CD4-positive, alpha-beta T cell treated with Interleukin-4 for 4 hours (primary cell): ENCODE measurements at regions not wholly inside any gene's neighbourhood (a gene's known extent, or its start where the extent isn't known, plus 50 kb on each side); places are given as distances from the start of the nearest gene placed in this dataset.

ENCODE experiments used
- DNase-seq: peaks from one replicate; pipeline ENCODE4 v3.0.0-alpha.2; 2020

GRCh38 chr1:10897981-10898728 is 101.7 kb upstream of the CASZ1 start:
- DNase-seq: no peak

GRCh38 chr1:10898921-10899320 is 102.5 kb upstream of the CASZ1 start:
- DNase-seq: no peak

- no peak for DNase-seq
These were observed 103.2 kb upstream of the CASZ1 start for GRCh38 chr1:10899490-10900250.

GRCh38 chr1:10900251-10900651 is 103.8 kb upstream of the CASZ1 start:
- no peak for DNase-seq

GRCh38 chr1:10900691-10901090 is 104.2 kb upstream of the CASZ1 start:
- DNase-seq: no peak

GRCh38 chr1:10901091-10901890 is 104.8 kb upstream of the CASZ1 start:
- no peak for DNase-seq

- DNase-seq: no peak
These were observed 105.7 kb upstream of the CASZ1 start for GRCh38 chr1:10901891-10902805.

GRCh38 chr1:10903421-10903820 is 107.0 kb upstream of the CASZ1 start:
- DNase-seq: no peak

- no peak for DNase-seq
These were observed 107.4 kb upstream of the CASZ1 start for GRCh38 chr1:10903821-10904220.

GRCh38 chr1:10904396-10905358 is 107.8 kb upstream of the TARDBP start:
- DNase-seq: peak; percentile 11

- no peak for DNase-seq
These were observed 106.4 kb upstream of the TARDBP start for GRCh38 chr1:10905841-10906655.

- DNase-seq: no peak
These were observed 105.5 kb upstream of the TARDBP start for GRCh38 chr1:10906866-10907519.

- no peak for DNase-seq
These were observed 104.2 kb upstream of the TARDBP start for GRCh38 chr1:10908266-10908665.

GRCh38 chr1:10909697-10910680 is 102.5 kb upstream of the TARDBP start:
- DNase-seq: peak; percentile 59

- DNase-seq: no peak
These were observed 101.6 kb upstream of the TARDBP start for GRCh38 chr1:10910681-10911489.

- DNase-seq: no peak
These were observed 100.8 kb upstream of the TARDBP start for GRCh38 chr1:10911490-10912166.

- no peak for DNase-seq
These were observed 100.0 kb upstream of the TARDBP start for GRCh38 chr1:10912441-10912840.
